Astrocyte (in vitro differentiated cells and primary cell): ENCODE measurements at regions not wholly inside any gene's neighbourhood (a gene's known extent, or its start where the extent isn't known, plus 50 kb on each side); places are given as distances from the start of the nearest gene placed in this dataset.
"Not testable (repeated sequence)": the region's sequence is repeated elsewhere in the genome, so short reads cannot be mapped to it uniquely, and the experiment has no call there.

Experiments used
- DNase-seq: peaks from one replicate; pipeline ENCODE4 v3.0.0-alpha.2; 2010; ENCODE audit warnings: low read depth
- FAIRE-seq: peaks from 2 replicates; lab custom pipeline; 2011; peaks lifted over from hg19 to GRCh38; lab: Jason Lieb, UNC
- H2AFZ ChIP-seq: 2 replicates; pipeline ENCODE4 v1.6.0; 2012; ENCODE audit warnings: low read depth, low read length, inconsistent platforms
- H3K27ac ChIP-seq: 2 replicates; pipeline ENCODE4 v1.5.1; 2011; ENCODE audit warnings: low read depth, low read length, inconsistent platforms
- H3K27me3 ChIP-seq: 2 replicates; pipeline ENCODE4 v1.6.0; 2011; ENCODE audit warnings: low read length, inconsistent platforms; ENCODE audit not compliant: insufficient read depth
- H3K36me3 ChIP-seq: 2 replicates; pipeline ENCODE4 v1.5.1; 2011; ENCODE audit warnings: low read length, inconsistent platforms; ENCODE audit not compliant: insufficient read depth
- H3K4me1 ChIP-seq: 2 replicates; pipeline ENCODE4 v1.5.1; 2011; ENCODE audit warnings: low read length, inconsistent platforms; ENCODE audit not compliant: insufficient read depth
- H3K4me2 ChIP-seq: 2 replicates; pipeline ENCODE4 v1.6.0; 2012; ENCODE audit warnings: low read length, inconsistent platforms
- H3K4me3 ChIP-seq: 2 replicates; pipeline ENCODE4 v1.5.1; 2011; ENCODE audit warnings: low read depth, mild to moderate bottlenecking, low read length, inconsistent platforms; ENCODE audit not compliant: insufficient read depth
- H3K79me2 ChIP-seq: 2 replicates; pipeline ENCODE4 v1.6.0; 2012; ENCODE audit warnings: mild to moderate bottlenecking, low read length, inconsistent platforms; ENCODE audit not compliant: insufficient read depth
- H3K9ac ChIP-seq: 2 replicates; pipeline ENCODE4 v1.6.0; 2012; ENCODE audit warnings: mild to moderate bottlenecking, low read length, inconsistent platforms
- H3K9me3 ChIP-seq: 2 replicates; pipeline ENCODE4 v1.5.1; 2012; ENCODE audit warnings: low read depth, mild to moderate bottlenecking, low read length, inconsistent platforms; ENCODE audit not compliant: insufficient read depth
- H4K20me1 ChIP-seq: 2 replicates; pipeline ENCODE4 v1.6.0; 2012; ENCODE audit warnings: low read length, inconsistent platforms; ENCODE audit not compliant: insufficient read depth
- H3K27ac Mint-ChIP-seq: one replicate; pipeline ENCODE4 v1.8.0; 2021; ENCODE audit warnings: mild to moderate bottlenecking, mixed read lengths; ENCODE audit not compliant: unreplicated experiment
- H3K27me3 Mint-ChIP-seq: one replicate; pipeline ENCODE4 v1.8.0; 2021; ENCODE audit warnings: low read depth, mixed read lengths; ENCODE audit not compliant: unreplicated experiment
- H3K36me3 Mint-ChIP-seq: one replicate; pipeline ENCODE4 v1.8.0; 2021; ENCODE audit warnings: low read depth, mixed read lengths; ENCODE audit not compliant: unreplicated experiment
- H3K4me1 Mint-ChIP-seq: one replicate; pipeline ENCODE4 v1.8.0; 2021; ENCODE audit warnings: low read depth, mixed read lengths; ENCODE audit not compliant: unreplicated experiment
- H3K4me3 Mint-ChIP-seq: one replicate; pipeline ENCODE4 v1.8.0; 2021; ENCODE audit warnings: mild to moderate bottlenecking, moderate library complexity, mixed read lengths; ENCODE audit not compliant: unreplicated experiment
- H3K9me3 Mint-ChIP-seq: one replicate; pipeline ENCODE4 v1.8.0; 2021; ENCODE audit warnings: mild to moderate bottlenecking, mixed read lengths; ENCODE audit not compliant: unreplicated experiment
- CTCF ChIP-seq: IDR thresholded peaks from 2 replicates; pipeline ENCODE4 v1.5.1; 2011; ENCODE audit warnings: low read depth, mild to moderate bottlenecking, inconsistent platforms, low read length, moderate library complexity; ENCODE audit not compliant: insufficient read depth
- EZH2 ChIP-seq: IDR thresholded peaks from 2 replicates; pipeline ENCODE4 v1.6.1; 2012; ENCODE audit warnings: mild to moderate bottlenecking, low read length, inconsistent platforms; ENCODE audit not compliant: insufficient read depth

GRCh38 chr20:55934146-55934545, 71.2 kb downstream of the CBLN4 start:
- Mint-ChIP-seq H3K36me3 (no peaks in the 10 kb centered on the region), H3K4me1 (no peaks in the 10 kb centered on the region), H3K4me3 (no peak overlapping the region), H3K27ac (no peak overlapping the region), H3K27me3 (no peaks in the 10 kb centered on the region), H3K9me3 (peaks cover 6% of the 10 kb centered on the region)
- Histone ChIP-seq H3K4me2 (no peak overlapping the region), H3K9me3 (no peaks in the 10 kb centered on the region), H3K36me3 (no peaks in the 10 kb centered on the region), H3K4me3 (no peak overlapping the region), H3K27me3 (no peaks in the 10 kb centered on the region), H3K9ac (no peak overlapping the region), H4K20me1 (no peaks in the 10 kb centered on the region), H2AFZ (no peak overlapping the region), H3K27ac (no peak overlapping the region), H3K4me1 (no peaks in the 10 kb centered on the region), H3K79me2 (no peaks in the 10 kb centered on the region)
- DNase-seq = no peak
- FAIRE-seq = no peak
- no peak for TF ChIP-seq EZH2
- TF ChIP-seq CTCF = no peak

GRCh38 chr20:55930876-55931275, 74.4 kb downstream of the CBLN4 start:
- not testable (repeated sequence) for H2AFZ ChIP-seq, H3K4me2 ChIP-seq, H4K20me1 ChIP-seq, H3K9me3 Mint-ChIP-seq, H3K36me3 ChIP-seq, H3K27ac Mint-ChIP-seq, H3K4me1 ChIP-seq, H3K4me3 ChIP-seq, H3K4me3 Mint-ChIP-seq, H3K4me1 Mint-ChIP-seq, FAIRE-seq, H3K9me3 ChIP-seq, H3K27me3 Mint-ChIP-seq, H3K9ac ChIP-seq, H3K27ac ChIP-seq, H3K36me3 Mint-ChIP-seq, H3K27me3 ChIP-seq, H3K79me2 ChIP-seq, DNase-seq

GRCh38 chr20:55928266-55928665, 77.1 kb downstream of the CBLN4 start:
- no peak for DNase-seq
- Mint-ChIP-seq H3K27me3 (no peaks in the 10 kb centered on the region), H3K27ac (no peak overlapping the region), H3K4me1 (no peaks in the 10 kb centered on the region), H3K36me3 (no peaks in the 10 kb centered on the region), H3K9me3 (peaks cover 8% of the 10 kb centered on the region), H3K4me3 (no peak overlapping the region)
- H2AFZ ChIP-seq = no peak overlapping the region
- H4K20me1 ChIP-seq = no peaks in the 10 kb centered on the region
- no peaks in the 10 kb centered on the region for H3K9me3 ChIP-seq
- H3K36me3 ChIP-seq = no peaks in the 10 kb centered on the region
- no peak for FAIRE-seq
- H3K4me2 ChIP-seq = no peak overlapping the region
- no peaks in the 10 kb centered on the region for H3K79me2 ChIP-seq
- H3K4me3 ChIP-seq = no peak overlapping the region
- no peak overlapping the region for H3K27ac ChIP-seq
- no peak overlapping the region for H3K9ac ChIP-seq
- H3K27me3 ChIP-seq = no peaks in the 10 kb centered on the region
- TF ChIP-seq EZH2 (no peak), CTCF (no peak)
- H3K4me1 ChIP-seq = no peaks in the 10 kb centered on the region
